Skeletal muscle cell (primary cell): ENCODE measurements at regions not wholly inside any gene's neighbourhood (a gene's known extent, or its start where the extent isn't known, plus 50 kb on each side); places are given as distances from the start of the nearest gene placed in this dataset.
A peak's percentile ranks its signal among the peaks of the same experiment; 100 is the strongest.

Experiments
- DNase-seq: peaks from one replicate; pipeline ENCODE4 v3.0.0-alpha.2; 2010; ENCODE audit warnings: low read depth
- H3K4me3 ChIP-seq: 2 replicates; pipeline ENCODE4 v1.5.1; 2011; ENCODE audit warnings: low read depth, mild to moderate bottlenecking, control low read depth, low read length, moderate library complexity

- no peak overlapping the region for H3K4me3 ChIP-seq
- no peak for DNase-seq
Observed at GRCh38 chr16:74232806-74233465, 63.7 kb upstream of the PSMD7 start.

- DNase-seq: no peak
- H3K4me3 ChIP-seq: no peak overlapping the region
Observed at GRCh38 chr16:74230126-74230525, 66.5 kb upstream of the PSMD7 start.

- H3K4me3 ChIP-seq: no peak overlapping the region
Observed at GRCh38 chr16:74226338-74226954, 70.2 kb upstream of the PSMD7 start.

GRCh38 chr16:74224828-74225612, 71.6 kb upstream of the PSMD7 start:
- no peak overlapping the region for H3K4me3 ChIP-seq

More at GRCh38 chr16:74226338-74226954, 70.2 kb upstream of the PSMD7 start:
- DNase-seq: no peak

GRCh38 chr16:74221828-74222227, 74.8 kb upstream of the PSMD7 start:
- DNase-seq: no peak
- no peak overlapping the region for H3K4me3 ChIP-seq

More at GRCh38 chr16:74224828-74225612, 71.6 kb upstream of the PSMD7 start:
- DNase-seq: peak; percentile 5

GRCh38 chr16:74219706-74220105, 76.9 kb upstream of the PSMD7 start:
- no peak for DNase-seq
- no peak overlapping the region for H3K4me3 ChIP-seq

- no peak for DNase-seq
- H3K4me3 ChIP-seq: no peak overlapping the region
Observed at GRCh38 chr16:74218871-74219270, 77.7 kb upstream of the PSMD7 start.

GRCh38 chr16:74216319-74216718, 80.3 kb upstream of the PSMD7 start:
- no peak for DNase-seq
- no peak overlapping the region for H3K4me3 ChIP-seq

GRCh38 chr16:74215249-74215648, 81.4 kb upstream of the PSMD7 start:
- no peak for DNase-seq
- no peak overlapping the region for H3K4me3 ChIP-seq

GRCh38 chr16:74213372-74213771, 83.2 kb upstream of the PSMD7 start:
- H3K4me3 ChIP-seq: no peak overlapping the region
- no peak for DNase-seq

GRCh38 chr16:74210245-74210644, 86.4 kb upstream of the PSMD7 start:
- no peak for DNase-seq
- H3K4me3 ChIP-seq: no peak overlapping the region

- H3K4me3 ChIP-seq: no peak overlapping the region
- no peak for DNase-seq
Observed at GRCh38 chr16:74202009-74202408, 94.6 kb upstream of the PSMD7 start.

- no peak for DNase-seq
- no peak overlapping the region for H3K4me3 ChIP-seq
Observed at GRCh38 chr16:74201576-74201975, 95.0 kb upstream of the PSMD7 start.

- no peak overlapping the region for H3K4me3 ChIP-seq
- no peak for DNase-seq
Observed at GRCh38 chr16:74200921-74201320, 95.7 kb upstream of the PSMD7 start.

- no peak overlapping the region for H3K4me3 ChIP-seq
- no peak for DNase-seq
Observed at GRCh38 chr16:74199842-74200124, 96.8 kb upstream of the PSMD7 start.

- DNase-seq: no peak
- H3K4me3 ChIP-seq: no peak overlapping the region
Observed at GRCh38 chr16:74199066-74199841, 97.4 kb upstream of the PSMD7 start.

GRCh38 chr16:74192281-74192797, 104.3 kb upstream of the PSMD7 start:
- no peak for DNase-seq
- H3K4me3 ChIP-seq: no peak overlapping the region

GRCh38 chr16:74190292-74190691, 106.3 kb upstream of the PSMD7 start:
- no peak for DNase-seq
- no peak overlapping the region for H3K4me3 ChIP-seq

- H3K4me3 ChIP-seq: no peak overlapping the region
Observed at GRCh38 chr16:74188856-74189255, 107.8 kb upstream of the PSMD7 start.

GRCh38 chr16:74186561-74186971, 110.0 kb upstream of the PSMD7 start:
- H3K4me3 ChIP-seq: no peak overlapping the region
- peak; percentile 5 for DNase-seq

More at GRCh38 chr16:74188856-74189255, 107.8 kb upstream of the PSMD7 start:
- DNase-seq: no peak
